HG03460 (cell line): ENCODE measurements at regions not wholly inside any gene's neighbourhood (a gene's known extent, or its start where the extent isn't known, plus 50 kb on each side); places are given as distances from the start of the nearest gene placed in this dataset.

Experiments
- ATAC-seq: cut with Tn5 transposase; IDR thresholded peaks from one replicate; pipeline ENCODE4 v1.9.1; 2021; ENCODE audit not compliant: unreplicated experiment

- no peak for ATAC-seq
These were observed 88.2 kb upstream of the CAMK2D start for GRCh38 chr4:113849771-113850170.

GRCh38 chr4:113847710-113848109, 86.2 kb upstream of the CAMK2D start:
- no peak for ATAC-seq

GRCh38 chr4:113846433-113846832, 84.9 kb upstream of the CAMK2D start:
- ATAC-seq, result no peak

- ATAC-seq, result no peak
These were observed 83.6 kb upstream of the CAMK2D start for GRCh38 chr4:113845138-113845537.

- peak; percentile 58 for ATAC-seq
These were observed 82.8 kb upstream of the CAMK2D start for GRCh38 chr4:113844369-113844768.

GRCh38 chr4:113840861-113841260, 79.3 kb upstream of the CAMK2D start:
- ATAC-seq, result no peak

- no peak for ATAC-seq
These were observed 76.9 kb upstream of the CAMK2D start for GRCh38 chr4:113838460-113838859.

GRCh38 chr4:113837397-113837796, 75.9 kb upstream of the CAMK2D start:
- ATAC-seq, result peak; percentile 100

- ATAC-seq, result no peak
These were observed 73.5 kb upstream of the CAMK2D start for GRCh38 chr4:113835005-113835404.

- ATAC-seq, result no peak
These were observed 72.8 kb upstream of the CAMK2D start for GRCh38 chr4:113834298-113834697.

- no peak for ATAC-seq
These were observed 71.3 kb upstream of the CAMK2D start for GRCh38 chr4:113832803-113833202.

GRCh38 chr4:113831457-113831856, 69.9 kb upstream of the CAMK2D start:
- ATAC-seq, result no peak

- no peak for ATAC-seq
These were observed 67.2 kb upstream of the CAMK2D start for GRCh38 chr4:113828702-113829101.

GRCh38 chr4:113827285-113827684, 65.7 kb upstream of the CAMK2D start:
- no peak for ATAC-seq

GRCh38 chr4:113826421-113826820, 64.9 kb upstream of the CAMK2D start:
- ATAC-seq, result no peak

- ATAC-seq, result peak; percentile 64
These were observed 63.7 kb upstream of the CAMK2D start for GRCh38 chr4:113825272-113825671.

GRCh38 chr4:113824396-113824795, 62.9 kb upstream of the CAMK2D start:
- ATAC-seq, result no peak

- peak; percentile 65 for ATAC-seq
These were observed 61.7 kb upstream of the CAMK2D start for GRCh38 chr4:113823291-113823659.

- ATAC-seq, result peak; percentile 63
These were observed 61.2 kb upstream of the CAMK2D start for GRCh38 chr4:113822555-113823290.

GRCh38 chr4:113821856-113822255, 60.3 kb upstream of the CAMK2D start:
- no peak for ATAC-seq

- ATAC-seq, result no peak
These were observed 58.6 kb upstream of the CAMK2D start for GRCh38 chr4:113820108-113820507.

- ATAC-seq, result no peak
These were observed 54.3 kb upstream of the CAMK2D start for GRCh38 chr4:113815826-113816225.

- ATAC-seq, result no peak
These were observed 49.8 kb upstream of the CAMK2D start for GRCh38 chr4:113811359-113811758.
